RWPE2 (cell line): ENCODE measurements at regions not wholly inside any gene's neighbourhood (a gene's known extent, or its start where the extent isn't known, plus 50 kb on each side); places are given as distances from the start of the nearest gene placed in this dataset.
A peak's percentile ranks its signal among the peaks of the same experiment; 100 is the strongest.

Experiments
- ATAC-seq: fragments of 200-7000 bp; cut with Tn5 transposase; 3 replicates; pipeline ENCODE4 v1.9.1; 2021; ENCODE audit warnings: low read depth
- DNase-seq: peaks from one replicate; pipeline ENCODE4 v3.0.0-alpha.2; 2020; ENCODE audit warnings: low spot score
- H3K27ac ChIP-seq: fragments of 450-650 bp; 2 replicates; pipeline ENCODE4 v1.5.1; 2017; ENCODE audit warnings: mild to moderate bottlenecking; ENCODE audit not compliant: poor library complexity, severe bottlenecking
- H3K27me3 ChIP-seq: fragments of 250-450 bp; sonication (Bioruptor Pico); 2 replicates; pipeline ENCODE4 v1.5.1; 2021; ENCODE audit warnings: mild to moderate bottlenecking, moderate library complexity; ENCODE audit not compliant: insufficient read depth, poor library complexity, severe bottlenecking
- H3K36me3 ChIP-seq: fragments of 250-450 bp; sonication (Bioruptor Pico); 2 replicates; pipeline ENCODE4 v1.5.1; 2020; ENCODE audit warnings: low read depth, mild to moderate bottlenecking, moderate library complexity
- H3K4me1 ChIP-seq: fragments of 250-450 bp; sonication (Bioruptor Pico); 2 replicates; pipeline ENCODE4 v1.5.1; 2021; ENCODE audit warnings: mild to moderate bottlenecking, moderate library complexity; ENCODE audit not compliant: insufficient read depth, poor library complexity, severe bottlenecking
- H3K4me3 ChIP-seq: fragments of 250-450 bp; sonication (Bioruptor Pico); 2 replicates; pipeline ENCODE4 v1.5.1; 2021; ENCODE audit warnings: mild to moderate bottlenecking, moderate library complexity; ENCODE audit not compliant: severe bottlenecking
- H3K9me3 ChIP-seq: fragments of 250-450 bp; sonication (Bioruptor Pico); 2 replicates; pipeline ENCODE4 v1.5.1; 2021; ENCODE audit warnings: mild to moderate bottlenecking, moderate library complexity; ENCODE audit not compliant: severe bottlenecking
- TF ChIP-seq, protein P1 (sequence below): fragments of 450-650 bp; IDR thresholded peaks from one replicate; pipeline ENCODE4 v1.5.1; 2017; ENCODE audit warnings: mild to moderate bottlenecking, moderate library complexity; ENCODE audit not compliant: poor library complexity, severe bottlenecking

DNA sequence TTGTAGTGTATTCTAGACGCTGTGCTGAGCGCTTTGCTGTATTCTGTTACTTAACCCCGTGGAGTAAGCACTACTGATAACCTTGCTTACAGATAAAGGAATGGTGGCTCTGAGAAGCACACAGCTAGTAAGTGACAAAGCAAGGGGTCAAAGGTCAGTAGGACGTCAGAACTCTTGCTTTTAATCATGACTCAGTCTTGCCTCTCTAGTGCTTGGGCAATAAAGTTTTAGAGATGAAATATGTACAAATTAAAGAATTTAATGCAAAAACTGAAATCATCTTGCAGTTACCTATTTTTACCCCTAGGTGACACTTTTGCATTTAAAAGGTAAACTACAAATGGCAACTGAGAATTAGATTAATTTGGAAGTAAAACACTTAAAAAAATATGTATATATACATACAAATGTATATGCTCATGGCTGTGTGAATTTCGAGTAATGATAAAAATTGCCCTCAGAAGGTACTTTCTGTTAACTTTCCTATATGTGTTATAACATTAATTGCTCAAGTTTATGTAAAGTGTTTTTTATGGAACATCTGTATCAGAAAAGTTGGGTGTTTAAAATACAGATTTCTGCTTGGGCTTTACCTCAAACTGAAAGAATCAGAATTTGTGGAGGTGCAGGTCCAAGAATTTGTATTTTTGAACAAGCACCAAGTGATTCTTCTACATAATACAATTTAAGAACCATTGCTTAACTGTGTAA lies 175.1 kb upstream of the DAB2 start:
- no peak overlapping the region for H3K4me3 ChIP-seq
- TF ChIP-seq, protein P1, sequence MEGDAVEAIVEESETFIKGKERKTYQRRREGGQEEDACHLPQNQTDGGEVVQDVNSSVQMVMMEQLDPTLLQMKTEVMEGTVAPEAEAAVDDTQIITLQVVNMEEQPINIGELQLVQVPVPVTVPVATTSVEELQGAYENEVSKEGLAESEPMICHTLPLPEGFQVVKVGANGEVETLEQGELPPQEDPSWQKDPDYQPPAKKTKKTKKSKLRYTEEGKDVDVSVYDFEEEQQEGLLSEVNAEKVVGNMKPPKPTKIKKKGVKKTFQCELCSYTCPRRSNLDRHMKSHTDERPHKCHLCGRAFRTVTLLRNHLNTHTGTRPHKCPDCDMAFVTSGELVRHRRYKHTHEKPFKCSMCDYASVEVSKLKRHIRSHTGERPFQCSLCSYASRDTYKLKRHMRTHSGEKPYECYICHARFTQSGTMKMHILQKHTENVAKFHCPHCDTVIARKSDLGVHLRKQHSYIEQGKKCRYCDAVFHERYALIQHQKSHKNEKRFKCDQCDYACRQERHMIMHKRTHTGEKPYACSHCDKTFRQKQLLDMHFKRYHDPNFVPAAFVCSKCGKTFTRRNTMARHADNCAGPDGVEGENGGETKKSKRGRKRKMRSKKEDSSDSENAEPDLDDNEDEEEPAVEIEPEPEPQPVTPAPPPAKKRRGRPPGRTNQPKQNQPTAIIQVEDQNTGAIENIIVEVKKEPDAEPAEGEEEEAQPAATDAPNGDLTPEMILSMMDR: peak; percentile 94
- no peak overlapping the region for H3K27ac ChIP-seq
- ATAC-seq (no peak), DNase-seq (no peak)
- H3K9me3 ChIP-seq: no peaks in the 10 kb centered on the region
- no peaks in the 10 kb centered on the region for H3K36me3 ChIP-seq
- no peaks in the 10 kb centered on the region for H3K4me1 ChIP-seq
- H3K27me3 ChIP-seq: peaks cover 7% of the 10 kb centered on the region

DNA sequence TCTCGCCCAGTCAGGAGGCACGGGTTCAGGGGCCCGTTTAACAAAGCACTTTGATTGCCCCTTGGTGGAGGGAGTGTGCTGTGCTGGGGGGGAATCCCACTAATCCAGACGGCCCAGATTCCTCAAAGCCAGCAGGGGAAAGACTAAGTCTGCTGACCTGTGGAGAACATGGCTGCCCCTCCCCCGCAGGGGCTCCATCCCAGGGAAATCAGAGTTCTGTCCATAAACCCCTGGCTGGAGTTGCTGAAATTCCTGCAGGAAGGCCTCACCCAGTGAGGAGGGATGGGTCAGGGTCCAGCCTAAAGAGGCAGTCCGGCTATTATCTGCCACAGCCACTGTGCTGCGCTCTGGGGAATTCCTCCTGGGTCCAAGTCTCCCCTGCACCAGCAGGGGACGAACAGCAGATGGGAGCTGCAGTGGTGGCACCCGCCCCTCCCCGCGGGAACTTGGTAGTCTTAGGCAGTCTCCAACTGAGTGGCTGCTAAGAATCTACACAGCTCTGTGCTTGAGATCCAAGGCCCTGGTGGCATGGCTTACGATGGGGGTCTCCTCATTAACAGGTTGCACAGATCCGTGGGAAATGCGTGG lies 174.0 kb upstream of the DAB2 start:
- no peak overlapping the region for H3K4me3 ChIP-seq
- H3K27ac ChIP-seq: no peak overlapping the region
- H3K4me1 ChIP-seq: no peaks in the 10 kb centered on the region
- no peaks in the 10 kb centered on the region for H3K36me3 ChIP-seq
- ATAC-seq: no peak
- no peaks in the 10 kb centered on the region for H3K9me3 ChIP-seq
- TF ChIP-seq, protein P1: no peak
- peaks cover 7% of the 10 kb centered on the region for H3K27me3 ChIP-seq
- no peak for DNase-seq

DNA sequence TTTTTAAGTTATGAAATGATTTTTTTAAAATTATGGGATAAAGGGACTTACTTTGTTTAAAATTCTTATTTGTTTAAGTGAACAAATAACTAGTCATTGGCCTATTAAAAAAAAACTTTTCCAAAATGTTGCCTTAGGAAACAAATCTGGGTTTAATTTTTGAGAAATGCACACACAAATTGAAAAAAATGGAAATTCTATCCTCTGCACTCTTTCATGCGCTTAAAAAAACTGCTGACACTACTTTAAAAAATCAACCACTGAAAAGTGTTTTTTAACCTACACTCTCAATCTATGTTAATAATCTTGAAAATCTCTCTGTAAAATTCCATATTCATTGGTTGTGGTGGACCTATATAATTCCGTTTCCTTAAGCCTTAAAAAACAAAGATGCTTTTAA lies 163.4 kb upstream of the DAB2 start:
- H3K9me3 ChIP-seq: peaks cover 6% of the 10 kb centered on the region
- ATAC-seq (no peak), DNase-seq (no peak)
- TF ChIP-seq, protein P1: no peak
- H3K36me3 ChIP-seq: no peaks in the 10 kb centered on the region
- H3K4me1 ChIP-seq: no peaks in the 10 kb centered on the region
- H3K27me3 ChIP-seq: peaks cover 39% of the 10 kb centered on the region
- no peak overlapping the region for H3K4me3 ChIP-seq
- H3K27ac ChIP-seq: no peak overlapping the region

DNA sequence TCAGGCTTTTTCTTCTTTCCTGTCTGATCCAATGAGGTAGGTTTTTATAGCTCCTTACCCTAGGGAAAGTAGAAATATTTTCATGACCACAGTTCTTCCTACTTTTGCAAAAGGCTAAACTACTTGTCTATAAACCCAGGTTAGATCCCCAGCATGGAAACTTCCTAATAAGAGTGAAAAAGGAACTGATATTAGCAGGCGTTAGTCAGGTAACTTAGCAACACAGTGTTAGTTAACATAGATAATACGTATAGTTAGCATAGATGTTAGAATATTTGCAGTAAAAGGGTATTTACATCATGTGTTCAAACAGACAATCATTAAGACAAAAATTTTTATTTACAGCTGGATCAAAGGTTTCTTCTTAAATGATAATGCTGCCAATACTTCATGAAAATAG lies 162.9 kb upstream of the DAB2 start:
- no peak for ATAC-seq

More for the DNA sequence above, 162.9 kb upstream of the DAB2 start:
- Histone ChIP-seq H3K36me3 (no peaks in the 10 kb centered on the region), H3K9me3 (peaks cover 6% of the 10 kb centered on the region), H3K4me1 (no peaks in the 10 kb centered on the region), H3K4me3 (no peak overlapping the region), H3K27me3 (peaks cover 39% of the 10 kb centered on the region), H3K27ac (no peak overlapping the region)
- DNase-seq: no peak
- TF ChIP-seq, protein P1: no peak
